ENCODE measurements at regions not wholly inside any gene's neighbourhood (a gene's known extent, or its start where the extent isn't known, plus 50 kb on each side); places are given as distances from the start of the nearest gene placed in this dataset.
"Not testable (repeated sequence)": the region's sequence is repeated elsewhere in the genome, so short reads cannot be mapped to it uniquely, and the experiment has no call there.

DNA sequence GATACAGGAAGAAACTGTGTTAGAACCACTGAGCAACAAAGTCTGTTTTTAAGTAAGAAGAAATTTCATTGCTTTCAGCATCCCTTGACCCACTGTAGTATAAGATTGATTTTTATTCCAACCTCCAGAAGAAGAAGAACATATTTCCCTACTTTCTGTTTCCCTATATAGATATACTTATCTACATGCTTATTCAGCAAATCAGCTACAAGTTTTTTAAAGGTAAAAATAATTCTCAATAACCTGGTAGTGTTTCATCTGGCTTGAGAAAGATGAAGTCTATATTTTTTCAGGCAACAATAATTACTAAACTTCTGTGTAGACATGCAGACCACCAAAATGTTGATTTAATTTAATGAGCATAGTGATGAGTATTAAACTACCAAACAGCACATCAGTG lies 201.0 kb downstream of the OSTF1 start:
- no peak for DNase-seq

GRCh38 chr9:75299324-75299723 lies 211.0 kb downstream of the OSTF1 start:
- no peak for DNase-seq

DNA sequence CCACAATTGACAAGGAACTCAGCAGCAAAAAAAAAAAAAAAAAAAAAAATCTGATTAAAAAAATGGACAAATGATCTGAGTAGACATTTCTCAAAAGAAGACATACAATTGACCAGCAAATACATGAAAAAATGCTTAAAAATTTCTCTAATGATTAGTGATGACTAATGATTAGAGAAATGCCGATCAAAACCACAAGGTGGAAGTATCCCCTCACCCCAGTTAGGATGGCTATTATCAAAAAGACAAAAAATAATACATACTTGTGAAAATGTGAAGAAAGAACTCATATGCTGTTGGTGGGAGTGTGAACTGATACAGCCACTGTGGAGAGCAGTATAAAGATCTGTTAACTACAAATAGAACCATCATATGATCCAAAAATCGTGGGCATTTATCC lies 245.3 kb downstream of the OSTF1 start:
- DNase-seq: no peak

DNA sequence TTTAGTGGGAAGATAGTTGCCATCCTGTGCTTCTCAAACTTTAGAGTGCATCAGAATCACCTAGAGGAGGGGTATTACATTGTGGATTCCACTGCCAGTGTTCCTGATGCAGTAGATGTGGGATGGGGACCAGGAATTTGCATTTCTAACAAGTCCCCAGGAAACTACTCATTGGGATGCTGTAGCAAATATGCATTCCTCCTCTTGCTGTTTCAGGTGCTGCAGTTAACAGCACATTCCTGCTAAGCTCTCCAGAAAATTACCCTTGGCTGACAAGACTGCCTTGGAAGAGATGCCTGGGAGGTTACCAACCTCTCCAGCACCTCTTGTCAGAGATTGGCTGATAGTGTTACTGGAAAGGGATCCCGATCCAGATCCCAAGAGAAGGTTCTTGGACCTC lies 270.5 kb downstream of the OSTF1 start:
- no peak for DNase-seq

GRCh38 chr9:75359638-75360037 lies 271.3 kb downstream of the OSTF1 start:
- DNase-seq: no peak

GRCh38 chr9:75360252-75360651 lies 271.9 kb downstream of the OSTF1 start:
- DNase-seq: no peak

- not testable (repeated sequence) for DNase-seq
These were observed 274.1 kb downstream of the OSTF1 start for GRCh38 chr9:75362446-75362845.

- no peak for DNase-seq
These were observed 276.9 kb downstream of the OSTF1 start for GRCh38 chr9:75365196-75365595.

DNA sequence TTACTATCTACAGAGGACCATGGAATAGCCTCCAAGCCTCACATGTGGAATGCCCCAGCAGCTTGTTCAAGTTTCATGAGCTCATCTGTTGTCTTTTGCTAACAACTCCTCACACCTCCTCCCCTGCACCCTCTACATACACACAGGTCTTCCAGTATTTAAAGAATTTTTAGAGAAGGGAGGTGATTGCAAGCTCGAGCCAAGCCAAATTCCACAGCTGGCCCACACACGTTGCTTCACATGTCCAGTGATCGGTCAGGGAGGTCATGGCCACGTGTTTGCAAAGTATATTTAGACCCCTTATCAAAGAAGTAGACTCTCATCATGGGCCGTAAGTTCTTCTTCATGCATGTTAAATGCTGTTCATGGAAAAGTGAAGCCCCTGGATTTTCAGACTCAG lies 281.7 kb downstream of the OSTF1 start:
- no peak for DNase-seq

GRCh38 chr9:75372499-75373268 lies 284.4 kb downstream of the OSTF1 start:
- DNase-seq: no peak

DNA sequence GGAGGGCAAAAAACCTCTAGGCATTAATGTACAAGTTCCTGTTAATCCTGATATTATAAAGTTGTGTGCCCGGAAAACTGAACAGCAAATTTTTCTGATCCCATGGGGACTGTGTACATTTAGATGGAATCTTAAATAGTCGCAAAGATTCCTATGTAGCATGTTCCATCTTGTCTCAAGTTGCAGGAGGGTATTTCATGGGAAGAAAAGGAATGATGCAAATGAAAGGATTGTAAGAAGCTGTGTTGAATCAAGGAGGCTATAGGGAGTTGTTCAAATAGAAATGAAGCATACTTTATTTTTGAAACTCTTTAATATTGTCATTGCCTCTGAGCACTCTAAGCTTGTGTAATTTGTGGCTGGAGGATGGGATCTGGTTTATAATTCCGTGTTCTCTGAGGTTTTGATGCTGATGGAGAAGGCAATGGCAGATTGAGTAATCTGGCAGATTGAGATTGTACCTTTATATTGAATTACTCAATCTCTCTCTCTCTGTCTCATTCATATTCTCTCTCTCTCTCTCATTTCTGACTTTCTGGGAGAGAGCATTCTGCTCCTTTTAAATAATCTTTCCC lies 288.5 kb downstream of the OSTF1 start:
- no peak for DNase-seq

DNA sequence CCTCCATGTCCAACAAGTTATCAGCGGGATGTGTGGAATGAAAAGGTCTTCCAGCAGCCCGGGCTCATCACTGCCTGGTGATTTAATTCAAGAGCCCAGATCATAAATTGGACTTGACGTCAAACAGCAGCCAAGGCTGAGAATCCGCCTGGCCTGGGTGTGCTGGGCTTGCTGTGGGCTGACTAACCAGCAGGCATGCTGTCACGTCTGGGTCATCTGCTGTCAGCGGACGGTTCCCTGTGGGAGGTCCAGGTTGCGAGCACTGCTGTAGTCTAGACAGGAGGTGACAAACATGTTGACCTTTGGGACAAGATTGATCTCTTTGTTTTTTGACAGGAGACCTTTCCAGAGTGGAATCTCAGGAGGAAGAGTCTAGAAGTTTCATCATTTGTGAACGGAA lies 289.7 kb downstream of the OSTF1 start:
- no peak for DNase-seq

GRCh38 chr9:75378926-75379325 lies 290.6 kb downstream of the OSTF1 start:
- no peak for DNase-seq

DNA sequence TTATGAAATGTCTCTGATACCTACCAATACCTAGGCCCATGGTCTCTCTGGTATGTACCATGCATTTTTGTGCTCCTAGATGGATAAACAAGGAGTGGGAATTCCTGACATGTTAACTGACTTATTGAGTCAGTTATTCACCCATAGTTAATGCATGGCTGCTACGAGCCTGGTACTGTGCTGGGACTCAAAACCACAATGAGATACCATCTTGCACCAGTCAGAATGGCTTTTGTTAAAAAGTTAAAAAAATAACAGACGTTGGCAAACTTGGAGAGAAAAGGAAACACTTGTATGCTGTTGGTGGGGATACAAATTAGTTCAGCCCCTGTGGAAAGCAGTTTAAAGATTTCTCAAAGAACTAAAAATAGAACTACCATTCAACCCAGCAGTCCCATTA lies 293.8 kb downstream of the OSTF1 start:
- DNase-seq: no peak

- DNase-seq: not testable (repeated sequence)
These were observed 295.2 kb downstream of the OSTF1 start for GRCh38 chr9:75383420-75384034.

DNA sequence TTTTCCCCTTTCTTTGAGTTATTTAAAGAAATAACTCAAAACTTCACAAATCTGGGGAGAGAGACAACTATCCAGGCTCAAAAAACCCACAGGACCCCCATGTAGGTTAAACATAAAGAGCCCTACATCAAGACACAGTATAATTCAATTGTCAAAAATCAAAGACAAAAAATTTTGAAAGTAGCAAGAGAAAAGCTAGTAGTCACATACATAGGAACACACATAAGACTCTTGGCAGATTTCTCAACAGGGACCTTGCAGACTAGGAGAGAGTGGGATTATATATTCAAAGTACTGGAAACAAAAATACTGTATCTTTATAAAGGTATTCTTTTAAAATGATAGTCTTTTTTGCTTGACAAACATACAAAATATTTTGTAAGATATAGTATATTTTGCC lies 296.9 kb downstream of the OSTF1 start:
- DNase-seq: no peak

GRCh38 chr9:75389101-75389500 lies 300.8 kb downstream of the OSTF1 start:
- no peak for DNase-seq

- DNase-seq: no peak
These were observed 302.6 kb downstream of the OSTF1 start for GRCh38 chr9:75390951-75391350.

GRCh38 chr9:75391497-75391896 lies 303.2 kb downstream of the OSTF1 start:
- no peak for DNase-seq

- DNase-seq: no peak
These were observed 307.0 kb downstream of the OSTF1 start for GRCh38 chr9:75395336-75395735.

GRCh38 chr9:75397836-75398235 lies 309.5 kb downstream of the OSTF1 start:
- DNase-seq: no peak

DNA sequence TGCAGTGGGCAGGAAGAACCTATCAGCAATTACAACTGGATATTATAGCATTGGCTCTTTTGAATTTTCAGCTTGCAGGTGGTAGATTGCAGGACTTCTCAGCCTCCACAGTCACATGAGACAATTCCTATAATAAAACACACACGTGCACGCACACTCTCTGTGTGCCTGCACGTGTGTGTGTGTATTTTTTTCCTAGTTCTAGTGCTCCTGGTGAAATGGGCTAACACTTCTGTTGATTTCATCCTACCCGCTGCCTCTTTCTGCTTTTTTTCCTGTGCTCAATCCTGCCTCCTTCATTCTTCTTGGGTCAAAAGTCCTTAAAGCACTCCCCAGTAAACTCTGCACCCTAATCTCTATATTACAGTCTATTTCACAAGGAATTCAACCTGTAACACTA lies 320.1 kb downstream of the OSTF1 start:
- DNase-seq: no peak

- DNase-seq: no peak
These were observed 322.1 kb downstream of the OSTF1 start for GRCh38 chr9:75410405-75410804.

DNA sequence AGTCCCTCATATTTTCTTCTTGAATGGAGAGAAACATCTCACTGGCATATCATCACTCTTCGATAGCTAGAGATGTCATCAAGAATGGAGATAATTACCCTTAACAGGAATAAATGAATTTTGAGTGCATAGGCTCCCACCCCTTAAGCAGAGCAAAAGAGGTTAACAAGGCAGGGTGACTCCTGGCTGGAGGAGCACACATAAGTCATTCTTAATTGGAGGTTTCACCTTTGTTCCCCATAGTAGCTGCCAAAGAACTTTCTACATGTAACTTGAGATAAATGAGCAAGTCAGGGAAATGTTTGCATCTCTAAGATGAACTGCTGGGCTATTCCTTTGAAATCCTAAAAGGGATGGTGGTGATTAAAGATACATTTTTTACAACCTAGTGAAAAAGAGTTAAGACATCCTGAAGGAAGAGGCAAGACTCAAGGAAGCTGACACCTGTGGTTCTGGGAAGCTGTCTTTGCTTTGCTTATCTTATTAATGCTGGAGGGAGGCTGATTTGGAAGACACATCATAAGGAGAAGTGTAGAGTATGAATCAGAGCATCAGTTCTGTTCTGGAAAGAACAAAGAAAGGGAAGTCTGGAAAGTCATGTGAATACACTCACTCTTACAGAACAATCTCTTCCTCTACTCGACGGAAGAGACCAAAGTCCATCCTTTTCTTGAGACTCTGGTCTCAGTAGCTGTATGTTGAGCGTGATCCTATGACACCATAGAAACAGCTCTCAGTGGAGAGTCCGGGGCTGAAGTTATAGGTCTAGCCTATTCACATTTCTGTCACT lies 326.3 kb downstream of the OSTF1 start:
- no peak for DNase-seq
